ENCODE measurements at regions not wholly inside any gene's neighbourhood (a gene's known extent, or its start where the extent isn't known, plus 50 kb on each side); places are given as distances from the start of the nearest gene placed in this dataset.

GRCh38 chr21:23014021-23014420, 2015.8 kb downstream of the NCAM2 start:
- Mint-ChIP-seq H3K27ac (no peak overlapping the region), H3K36me3 (no peaks in the 10 kb centered on the region), H3K4me1 (no peaks in the 10 kb centered on the region), H3K27me3 (ENCODE audit: insufficient read depth, low read depth) (no peaks in the 10 kb centered on the region), H3K4me3 (no peak overlapping the region), H3K9me3 (no peaks in the 10 kb centered on the region)
- Histone ChIP-seq H3K27me3 (no peaks in the 10 kb centered on the region), H3K27ac (no peak overlapping the region), H4K20me1 (ENCODE audit: low read depth) (no peaks in the 10 kb centered on the region), H3K9ac (no peak overlapping the region), H3K4me3 (no peak overlapping the region), H3K4me1 (peaks cover 9% of the 10 kb centered on the region), H2AFZ (replicated peaks) (peak overlapping the region; percentile 20), H3K79me2 (ENCODE audit: low read depth) (no peaks in the 10 kb centered on the region), H3F3A (ENCODE audit: low read depth) (peaks cover 2% of the 10 kb centered on the region), H3K4me2 (no peak overlapping the region), H3K9me3 (ENCODE audit: low read depth) (no peaks in the 10 kb centered on the region), H3K36me3 (no peaks in the 10 kb centered on the region)
- DNase-seq (ENCODE audit: low spot score), result no peak
- TF ChIP-seq CTCF (IDR thresholded peaks at IDR 0.05) (no peak), EZH2phosphoT487 (IDR thresholded peaks at IDR 0.05) (no peak), EZH2 (IDR thresholded peaks at IDR 0.05) (no peak)

- H3K9me3 ChIP-seq (ENCODE audit: low read depth), result no peaks in the 10 kb centered on the region
- no peaks in the 10 kb centered on the region for H3K79me2 ChIP-seq (ENCODE audit: low read depth)
- no peak overlapping the region for H3K4me3 ChIP-seq
- no peak overlapping the region for H3K4me2 ChIP-seq
- no peak overlapping the region for H3K27ac Mint-ChIP-seq
- H3K27me3 ChIP-seq, result no peaks in the 10 kb centered on the region
- no peaks in the 10 kb centered on the region for H3K4me1 Mint-ChIP-seq
- no peaks in the 10 kb centered on the region for H3K9me3 Mint-ChIP-seq
- peaks cover 9% of the 10 kb centered on the region for H3K4me1 ChIP-seq
- no peak overlapping the region for H3K27ac ChIP-seq
- DNase-seq (ENCODE audit: low spot score), result peak; percentile 57
- H3K36me3 ChIP-seq, result no peaks in the 10 kb centered on the region
- no peaks in the 10 kb centered on the region for H3K36me3 Mint-ChIP-seq
- peak overlapping the region; percentile 42 for H2AFZ ChIP-seq (replicated peaks)
- H3K27me3 Mint-ChIP-seq (ENCODE audit: insufficient read depth, low read depth), result no peaks in the 10 kb centered on the region
- H3K9ac ChIP-seq, result no peak overlapping the region
- H3F3A ChIP-seq (ENCODE audit: low read depth), result peaks cover 2% of the 10 kb centered on the region
- no peak overlapping the region for H3K4me3 Mint-ChIP-seq
- TF ChIP-seq EZH2 (IDR thresholded peaks at IDR 0.05), result no peak
- TF ChIP-seq CTCF (IDR thresholded peaks at IDR 0.05), result peak; percentile 62
- no peak for TF ChIP-seq EZH2phosphoT487 (IDR thresholded peaks at IDR 0.05)
- H4K20me1 ChIP-seq (ENCODE audit: low read depth), result no peaks in the 10 kb centered on the region
These were observed 2018.4 kb downstream of the NCAM2 start for GRCh38 chr21:23016617-23017016.

- Histone ChIP-seq H3K4me3 (no peak overlapping the region), H3K4me2 (no peak overlapping the region), H3K27me3 (no peaks in the 10 kb centered on the region), H3F3A (ENCODE audit: low read depth) (peaks cover 2% of the 10 kb centered on the region), H2AFZ (replicated peaks) (no peak overlapping the region), H4K20me1 (ENCODE audit: low read depth) (no peaks in the 10 kb centered on the region), H3K36me3 (no peaks in the 10 kb centered on the region), H3K9me3 (ENCODE audit: low read depth) (no peaks in the 10 kb centered on the region), H3K9ac (no peak overlapping the region), H3K79me2 (ENCODE audit: low read depth) (no peaks in the 10 kb centered on the region), H3K4me1 (peaks cover 9% of the 10 kb centered on the region), H3K27ac (no peak overlapping the region)
- Mint-ChIP-seq H3K9me3 (peaks cover 2% of the 10 kb centered on the region), H3K27me3 (ENCODE audit: insufficient read depth, low read depth) (no peaks in the 10 kb centered on the region), H3K36me3 (no peaks in the 10 kb centered on the region), H3K4me3 (no peak overlapping the region), H3K4me1 (no peaks in the 10 kb centered on the region), H3K27ac (no peak overlapping the region)
- no peak for DNase-seq (ENCODE audit: low spot score)
- TF ChIP-seq CTCF (IDR thresholded peaks at IDR 0.05), result no peak
- no peak for TF ChIP-seq EZH2 (IDR thresholded peaks at IDR 0.05)
- TF ChIP-seq EZH2phosphoT487 (IDR thresholded peaks at IDR 0.05), result no peak
These were observed 2019.8 kb downstream of the NCAM2 start for GRCh38 chr21:23017989-23018388.

All from neural progenitor cell (in vitro differentiated cells).